ENCODE measurements at regions not wholly inside any gene's neighbourhood (a gene's known extent, or its start where the extent isn't known, plus 50 kb on each side); places are given as distances from the start of the nearest gene placed in this dataset.

- Histone ChIP-seq H3K4me1 (ENCODE audit: control insufficient read depth, insufficient read depth, low read length) (no peaks in the 10 kb centered on the region), H3K27me3 (ENCODE audit: control insufficient read depth, insufficient read depth, low read length) (no peaks in the 10 kb centered on the region), H3K4me3 (ENCODE audit: low read depth in 2 of 2, low read length in 2 of 2) (no peak overlapping the region), H3K27ac (ENCODE audit: low read length) (no peak overlapping the region), H3K9me3 (ENCODE audit: control insufficient read depth, insufficient read depth, low read depth, low read length) (no peaks in the 10 kb centered on the region), H3K36me3 (ENCODE audit: control insufficient read depth, insufficient read depth, low read length) (no peaks in the 10 kb centered on the region)
- POLR2A ChIA-PET, result no interaction called here
- no TSS peak for BruUV-seq (replicated peaks)
- CTCF ChIA-PET, result interaction anchor here (0.6 kb wide), 1 partner anchor 122 kb away, joined by 3 read pairs; no protein-coding TSS in a partner anchor
- ATAC-seq (no peak), DNase-seq (ENCODE audit: low read depth, low spot score) (no peak)
- intact Hi-C loops (cut with micrococcal nuclease; ENCODE audit: unreplicated experiment) (no loop called here), in situ Hi-C loops (cut with HindIII; ENCODE audit: low pct_unique_long_range_greater_than_20kb, low sequenced_read_pairs) (no loop called here)
- TF ChIP-seq, protein P1, sequence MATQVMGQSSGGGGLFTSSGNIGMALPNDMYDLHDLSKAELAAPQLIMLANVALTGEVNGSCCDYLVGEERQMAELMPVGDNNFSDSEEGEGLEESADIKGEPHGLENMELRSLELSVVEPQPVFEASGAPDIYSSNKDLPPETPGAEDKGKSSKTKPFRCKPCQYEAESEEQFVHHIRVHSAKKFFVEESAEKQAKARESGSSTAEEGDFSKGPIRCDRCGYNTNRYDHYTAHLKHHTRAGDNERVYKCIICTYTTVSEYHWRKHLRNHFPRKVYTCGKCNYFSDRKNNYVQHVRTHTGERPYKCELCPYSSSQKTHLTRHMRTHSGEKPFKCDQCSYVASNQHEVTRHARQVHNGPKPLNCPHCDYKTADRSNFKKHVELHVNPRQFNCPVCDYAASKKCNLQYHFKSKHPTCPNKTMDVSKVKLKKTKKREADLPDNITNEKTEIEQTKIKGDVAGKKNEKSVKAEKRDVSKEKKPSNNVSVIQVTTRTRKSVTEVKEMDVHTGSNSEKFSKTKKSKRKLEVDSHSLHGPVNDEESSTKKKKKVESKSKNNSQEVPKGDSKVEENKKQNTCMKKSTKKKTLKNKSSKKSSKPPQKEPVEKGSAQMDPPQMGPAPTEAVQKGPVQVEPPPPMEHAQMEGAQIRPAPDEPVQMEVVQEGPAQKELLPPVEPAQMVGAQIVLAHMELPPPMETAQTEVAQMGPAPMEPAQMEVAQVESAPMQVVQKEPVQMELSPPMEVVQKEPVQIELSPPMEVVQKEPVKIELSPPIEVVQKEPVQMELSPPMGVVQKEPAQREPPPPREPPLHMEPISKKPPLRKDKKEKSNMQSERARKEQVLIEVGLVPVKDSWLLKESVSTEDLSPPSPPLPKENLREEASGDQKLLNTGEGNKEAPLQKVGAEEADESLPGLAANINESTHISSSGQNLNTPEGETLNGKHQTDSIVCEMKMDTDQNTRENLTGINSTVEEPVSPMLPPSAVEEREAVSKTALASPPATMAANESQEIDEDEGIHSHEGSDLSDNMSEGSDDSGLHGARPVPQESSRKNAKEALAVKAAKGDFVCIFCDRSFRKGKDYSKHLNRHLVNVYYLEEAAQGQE (IDR thresholded peaks at IDR 0.05; ENCODE audit: insufficient read depth in 1 of 2, low read depth in 2 of 2, low read length in 1 of 2), result no peak
- TF ChIP-seq TCF7L2 (IDR thresholded peaks at IDR 0.05; ENCODE audit: low read depth, low read length) (no peak), POLR2AphosphoS5 (IDR thresholded peaks at IDR 0.05; ENCODE audit: low read depth, low read length) (no peak)
Observed at GRCh38 chr12:24697769-24698168, 251.1 kb downstream of the BCAT1 start.

DNA sequence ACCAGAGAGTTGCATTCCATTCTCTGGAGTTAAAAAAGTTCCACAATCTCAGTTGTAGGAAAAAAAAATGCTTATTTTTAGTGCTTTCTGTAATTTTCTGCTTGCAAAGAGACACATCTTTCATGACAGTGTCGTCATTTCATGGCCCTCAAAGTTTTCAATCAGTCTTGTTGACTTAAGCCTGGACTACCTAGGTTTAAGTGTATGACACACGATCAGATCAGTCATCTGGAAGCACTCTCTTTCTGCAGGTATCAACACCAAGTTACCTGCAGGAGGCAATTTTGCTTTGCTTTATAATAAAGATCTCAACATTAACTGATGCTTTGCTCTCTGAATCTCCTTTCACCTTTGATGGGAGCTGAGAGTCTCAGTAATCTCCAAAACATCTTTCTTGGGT, 251.6 kb downstream of the BCAT1 start:
- TF ChIP-seq TCF7L2 (IDR thresholded peaks at IDR 0.05; ENCODE audit: low read depth, low read length), result no peak
- no peak for TF ChIP-seq CTCF (IDR thresholded peaks at IDR 0.05)
- no peak for TF ChIP-seq SIN3A (IDR thresholded peaks at IDR 0.05; ENCODE audit: borderline replicate concordance, insufficient read depth, low read depth, low read length)
- TF ChIP-seq, protein P1 (IDR thresholded peaks at IDR 0.05; ENCODE audit: insufficient read depth in 1 of 2, low read depth in 2 of 2, low read length in 1 of 2), result no peak
- TF ChIP-seq POLR2AphosphoS5 (IDR thresholded peaks at IDR 0.05; ENCODE audit: low read depth, low read length), result no peak
- Histone ChIP-seq H3K27me3 (ENCODE audit: control insufficient read depth, insufficient read depth, low read length) (no peaks in the 10 kb centered on the region), H3K27ac (ENCODE audit: low read length) (no peak overlapping the region), H3K9me3 (ENCODE audit: control insufficient read depth, insufficient read depth, low read depth, low read length) (no peaks in the 10 kb centered on the region), H3K36me3 (ENCODE audit: control insufficient read depth, insufficient read depth, low read length) (no peaks in the 10 kb centered on the region), H3K4me3 (ENCODE audit: low read depth in 2 of 2, low read length in 2 of 2) (no peak overlapping the region), H3K4me1 (ENCODE audit: control insufficient read depth, insufficient read depth, low read length) (no peaks in the 10 kb centered on the region)
- POLR2A ChIA-PET, result no interaction called here
- no peak for ATAC-seq
- in situ Hi-C loops (cut with HindIII; ENCODE audit: low pct_unique_long_range_greater_than_20kb, low sequenced_read_pairs), result no loop called here
- CTCF ChIA-PET, result interaction anchor here (0.6 kb wide), 1 partner anchor 122 kb away, joined by 3 read pairs; no protein-coding TSS in a partner anchor
- BruUV-seq (replicated peaks), result no TSS peak
- no peak for DNase-seq (ENCODE audit: low read depth, low spot score)
- intact Hi-C loops (cut with micrococcal nuclease; ENCODE audit: unreplicated experiment), result no loop called here

Measured in Panc1 (cell line).